ENCODE measurements at regions not wholly inside any gene's neighbourhood (a gene's known extent, or its start where the extent isn't known, plus 50 kb on each side); places are given as distances from the start of the nearest gene placed in this dataset.

DNA sequence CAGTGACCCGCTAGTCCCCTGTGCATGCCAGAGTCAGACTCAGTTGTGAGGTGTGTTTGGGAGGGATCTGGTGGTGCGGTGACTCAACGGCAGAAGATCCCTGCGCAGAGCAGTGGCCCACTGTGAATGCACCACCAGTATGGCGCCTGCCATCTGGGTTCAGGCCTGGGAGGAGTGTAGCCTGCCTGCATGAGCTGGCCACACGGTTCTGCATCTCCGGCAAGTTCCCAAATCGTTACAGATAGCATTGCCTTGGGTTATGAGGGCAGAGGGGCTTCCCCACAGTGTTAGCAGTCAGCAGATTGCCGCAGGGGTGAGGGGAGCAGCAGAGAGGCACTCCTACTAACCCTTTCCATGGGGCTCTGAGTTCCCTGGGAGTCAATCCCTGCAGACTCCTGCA lies 629.6 kb downstream of the TLL1 start:
- H3K36me3 ChIP-seq (ENCODE audit: low read length), result no peaks in the 10 kb centered on the region
- H3K9me2 ChIP-seq (replicated peaks; ENCODE audit: insufficient read depth, low read length), result no peaks in the 10 kb centered on the region
- no peak overlapping the region for H3K4me2 ChIP-seq (ENCODE audit: low read depth, low read length, poor library complexity, severe bottlenecking)
- TF ChIP-seq EZH2phosphoT487 (conservative IDR thresholded peaks at IDR 0.05; ENCODE audit: low read length), result no peak
- TF ChIP-seq, protein P1, sequence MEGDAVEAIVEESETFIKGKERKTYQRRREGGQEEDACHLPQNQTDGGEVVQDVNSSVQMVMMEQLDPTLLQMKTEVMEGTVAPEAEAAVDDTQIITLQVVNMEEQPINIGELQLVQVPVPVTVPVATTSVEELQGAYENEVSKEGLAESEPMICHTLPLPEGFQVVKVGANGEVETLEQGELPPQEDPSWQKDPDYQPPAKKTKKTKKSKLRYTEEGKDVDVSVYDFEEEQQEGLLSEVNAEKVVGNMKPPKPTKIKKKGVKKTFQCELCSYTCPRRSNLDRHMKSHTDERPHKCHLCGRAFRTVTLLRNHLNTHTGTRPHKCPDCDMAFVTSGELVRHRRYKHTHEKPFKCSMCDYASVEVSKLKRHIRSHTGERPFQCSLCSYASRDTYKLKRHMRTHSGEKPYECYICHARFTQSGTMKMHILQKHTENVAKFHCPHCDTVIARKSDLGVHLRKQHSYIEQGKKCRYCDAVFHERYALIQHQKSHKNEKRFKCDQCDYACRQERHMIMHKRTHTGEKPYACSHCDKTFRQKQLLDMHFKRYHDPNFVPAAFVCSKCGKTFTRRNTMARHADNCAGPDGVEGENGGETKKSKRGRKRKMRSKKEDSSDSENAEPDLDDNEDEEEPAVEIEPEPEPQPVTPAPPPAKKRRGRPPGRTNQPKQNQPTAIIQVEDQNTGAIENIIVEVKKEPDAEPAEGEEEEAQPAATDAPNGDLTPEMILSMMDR (IDR thresholded peaks at IDR 0.05; ENCODE audit: insufficient read depth, low read length, poor library complexity, severe bottlenecking), result no peak
- no peaks in the 10 kb centered on the region for H3F3A ChIP-seq (ENCODE audit: insufficient read depth)
- peak overlapping the region; percentile 79 for H2AFZ ChIP-seq (ENCODE audit: low read depth, low read length, severe bottlenecking)
- H4K20me1 ChIP-seq (ENCODE audit: low read depth, low read length), result no peaks in the 10 kb centered on the region
- no peak overlapping the region for H3K9ac ChIP-seq (ENCODE audit: low read length)
- no peaks in the 10 kb centered on the region for H3K9me3 ChIP-seq (ENCODE audit: insufficient read depth, low read length)
- no peaks in the 10 kb centered on the region for H3K79me2 ChIP-seq (ENCODE audit: insufficient read depth, low read length)
- no peak overlapping the region for H3K4me3 ChIP-seq (ENCODE audit: insufficient read depth, low read length, poor library complexity, severe bottlenecking)
- no peaks in the 10 kb centered on the region for H3K27me3 ChIP-seq (ENCODE audit: low read length)
- no peak overlapping the region for H3K27ac ChIP-seq (ENCODE audit: low read depth, low read length)

DNA sequence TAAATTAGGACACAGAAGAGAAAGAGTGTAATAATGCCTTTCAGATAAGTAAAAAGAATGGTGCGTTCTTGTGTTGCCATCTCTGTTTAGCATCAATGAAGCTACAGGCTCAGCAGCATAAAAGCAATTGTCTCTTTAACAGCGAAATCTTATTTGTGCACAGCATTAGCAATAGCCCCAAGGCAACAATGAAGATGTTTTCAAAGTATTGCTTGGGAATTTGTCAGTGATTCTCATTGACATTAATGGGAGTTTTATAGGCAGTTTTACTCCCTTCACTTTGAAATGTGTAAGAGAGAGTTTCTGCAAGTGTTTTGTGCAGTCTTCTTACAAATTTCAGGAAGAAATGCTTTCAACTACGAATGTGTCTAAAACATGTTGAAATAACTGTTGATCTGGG lies 633.0 kb downstream of the TLL1 start:
- no peak overlapping the region for H3K27ac ChIP-seq (ENCODE audit: low read depth, low read length)
- no peaks in the 10 kb centered on the region for H3K9me2 ChIP-seq (replicated peaks; ENCODE audit: insufficient read depth, low read length)
- no peak overlapping the region for H3K4me2 ChIP-seq (ENCODE audit: low read depth, low read length, poor library complexity, severe bottlenecking)
- no peak overlapping the region for H2AFZ ChIP-seq (ENCODE audit: low read depth, low read length, severe bottlenecking)
- no peaks in the 10 kb centered on the region for H3K27me3 ChIP-seq (ENCODE audit: low read length)
- H3K79me2 ChIP-seq (ENCODE audit: insufficient read depth, low read length), result no peaks in the 10 kb centered on the region
- no peaks in the 10 kb centered on the region for H3K36me3 ChIP-seq (ENCODE audit: low read length)
- no peak overlapping the region for H3K9ac ChIP-seq (ENCODE audit: low read length)
- H3F3A ChIP-seq (ENCODE audit: insufficient read depth), result no peaks in the 10 kb centered on the region
- no peaks in the 10 kb centered on the region for H3K9me3 ChIP-seq (ENCODE audit: insufficient read depth, low read length)
- no peak overlapping the region for H3K4me3 ChIP-seq (ENCODE audit: insufficient read depth, low read length, poor library complexity, severe bottlenecking)
- no peaks in the 10 kb centered on the region for H4K20me1 ChIP-seq (ENCODE audit: low read depth, low read length)
- TF ChIP-seq, protein P1 (IDR thresholded peaks at IDR 0.05; ENCODE audit: insufficient read depth, low read length, poor library complexity, severe bottlenecking), result no peak
- TF ChIP-seq EZH2phosphoT487 (conservative IDR thresholded peaks at IDR 0.05; ENCODE audit: low read length), result no peak

DNA sequence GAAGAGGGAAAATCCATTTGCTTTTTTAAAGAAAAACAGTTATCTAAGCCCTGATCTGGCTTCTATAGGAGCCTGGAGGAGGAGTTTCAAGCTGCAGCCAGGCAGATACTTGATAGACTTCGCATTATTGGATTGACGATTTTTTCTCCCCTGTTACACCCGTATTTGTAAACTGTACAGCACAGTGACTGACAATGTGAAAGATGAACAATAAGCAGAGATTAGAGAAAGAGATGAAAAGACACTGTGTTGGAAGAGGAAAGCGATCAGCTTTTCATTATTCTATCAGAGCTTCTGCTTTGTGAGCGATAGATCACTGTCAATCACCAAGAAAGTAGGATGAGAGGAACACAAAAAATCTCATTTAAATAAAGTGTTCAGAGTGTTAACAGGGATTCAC lies 639.2 kb downstream of the TLL1 start:
- Histone ChIP-seq H3K4me3 (ENCODE audit: insufficient read depth, low read length, poor library complexity, severe bottlenecking) (no peak overlapping the region), H4K20me1 (ENCODE audit: low read depth, low read length) (no peaks in the 10 kb centered on the region), H3K27ac (ENCODE audit: low read depth, low read length) (no peak overlapping the region), H3K27me3 (ENCODE audit: low read length) (no peaks in the 10 kb centered on the region), H3K79me2 (ENCODE audit: insufficient read depth, low read length) (no peaks in the 10 kb centered on the region), H3K4me2 (ENCODE audit: low read depth, low read length, poor library complexity, severe bottlenecking) (no peak overlapping the region), H3K9me3 (ENCODE audit: insufficient read depth, low read length) (no peaks in the 10 kb centered on the region), H3K9me2 (replicated peaks; ENCODE audit: insufficient read depth, low read length) (no peaks in the 10 kb centered on the region), H2AFZ (ENCODE audit: low read depth, low read length, severe bottlenecking) (no peak overlapping the region), H3K36me3 (ENCODE audit: low read length) (no peaks in the 10 kb centered on the region), H3K9ac (ENCODE audit: low read length) (no peak overlapping the region), H3F3A (ENCODE audit: insufficient read depth) (no peaks in the 10 kb centered on the region)
- TF ChIP-seq EZH2phosphoT487 (conservative IDR thresholded peaks at IDR 0.05; ENCODE audit: low read length), result no peak
- TF ChIP-seq, protein P1 (IDR thresholded peaks at IDR 0.05; ENCODE audit: insufficient read depth, low read length, poor library complexity, severe bottlenecking), result no peak

Data from SU-DHL-6 (cell line).